Liver (tissue), 7 donors: ENCODE measurements at regions not wholly inside any gene's neighbourhood (a gene's known extent, or its start where the extent isn't known, plus 50 kb on each side); places are given as distances from the start of the nearest gene placed in this dataset.

Experiments
- DNase-seq: peaks from one replicate; pipeline ENCODE4 v3.0.0-alpha.2; 2017; ENCODE audit warnings: low spot score
- H3K27ac ChIP-seq, 2 donors: one replicate each; pipeline ENCODE4 v1.7.0; 2013; ENCODE audit warnings: inconsistent platforms in 2 of 2, low read length in 2 of 2, control low read depth in 1 of 2, low read depth in 1 of 2, mild to moderate bottlenecking in 1 of 2
- H3K27me3 ChIP-seq, 4 donors: one replicate each; pipeline versions ENCODE4 v1.6.1 to v1.7.0; 2013; ENCODE audit warnings: low read length in 3 of 4, inconsistent platforms in 1 of 4, mild to moderate bottlenecking in 1 of 4, moderate library complexity in 1 of 4; ENCODE audit not compliant: control insufficient read depth in 4 of 4, insufficient read depth in 4 of 4
- H3K36me3 ChIP-seq, 4 donors: one replicate each; pipeline versions ENCODE4 v1.6.1 to v1.7.0; 2013; ENCODE audit warnings: low read length in 3 of 4, mild to moderate bottlenecking in 3 of 4, low read depth in 1 of 4, moderate library complexity in 1 of 4; ENCODE audit not compliant: control insufficient read depth in 4 of 4, insufficient read depth in 3 of 4
- H3K4me1 ChIP-seq, 4 donors: one replicate each; pipeline versions ENCODE4 v1.6.1 to v1.7.0; 2013; ENCODE audit warnings: low read length in 3 of 4, mild to moderate bottlenecking in 3 of 4, moderate library complexity in 1 of 4; ENCODE audit not compliant: control insufficient read depth in 4 of 4, insufficient read depth in 4 of 4
- H3K4me3 ChIP-seq, 3 donors: one replicate each; pipeline versions ENCODE4 v1.6.1 to v1.7.0; 2013; ENCODE audit warnings: low read length in 3 of 3, control low read depth in 1 of 3, low read depth in 1 of 3, mild to moderate bottlenecking in 1 of 3
- H3K9ac ChIP-seq, 2 donors: one replicate each; pipeline ENCODE4 v1.7.0; 2013; ENCODE audit warnings: low read length in 2 of 2, mild to moderate bottlenecking in 2 of 2, moderate library complexity in 2 of 2, control low read depth in 1 of 2, low read depth in 1 of 2
- H3K9me3 ChIP-seq, 4 donors: one replicate each; pipeline versions ENCODE4 v1.6.1 to v1.7.0; 2013; ENCODE audit warnings: low read length in 3 of 4; ENCODE audit not compliant: control insufficient read depth in 4 of 4
- EGR1 ChIP-seq, 2 donors: IDR thresholded peaks; 2 replicates each; pipeline ENCODE4 v1.6.1; 2016 to 2018; ENCODE audit warnings: antibody characterized with exemption in 2 of 2, low read depth in 2 of 2
- FOXA1 ChIP-seq: IDR thresholded peaks from 2 replicates; pipeline ENCODE4 v1.6.1; 2016; ENCODE audit warnings: antibody characterized with exemption
- FOXA2 ChIP-seq: IDR thresholded peaks from 2 replicates; pipeline ENCODE4 v1.6.1; 2016; ENCODE audit warnings: antibody characterized with exemption
- GABPA ChIP-seq, 2 donors: IDR thresholded peaks in 1 of 2; conservative IDR thresholded peaks in 1 of 2; 2 replicates each; pipeline ENCODE4 v1.6.1; 2016; ENCODE audit warnings: antibody characterized with exemption in 2 of 2, mild to moderate bottlenecking in 1 of 2, moderate library complexity in 1 of 2
- HNF4G ChIP-seq: IDR thresholded peaks from 2 replicates; pipeline ENCODE4 v1.6.1; 2016; ENCODE audit warnings: antibody characterized with exemption
- JUND ChIP-seq, 2 donors: IDR thresholded peaks; 2 replicates each; pipeline ENCODE4 v1.6.1; 2016; ENCODE audit warnings: antibody characterized with exemption in 2 of 2
- NR2F2 ChIP-seq: IDR thresholded peaks from 2 replicates; pipeline ENCODE4 v1.6.1; 2016; ENCODE audit warnings: antibody characterized with exemption
- RAD21 ChIP-seq, 2 donors: IDR thresholded peaks; 2 replicates each; pipeline ENCODE4 v1.6.1; 2016; ENCODE audit warnings: antibody characterized with exemption in 2 of 2, mild to moderate bottlenecking in 2 of 2
- RXRA ChIP-seq, 2 donors: IDR thresholded peaks; 2 replicates each; pipeline ENCODE4 v1.6.1; 2017 to 2018; ENCODE audit warnings: antibody characterized with exemption in 2 of 2, mild to moderate bottlenecking in 1 of 2
- SP1 ChIP-seq: IDR thresholded peaks from 2 replicates; pipeline ENCODE4 v1.6.1; 2018; ENCODE audit warnings: antibody characterized with exemption, mild to moderate bottlenecking
- YY1 ChIP-seq: IDR thresholded peaks from 2 replicates; pipeline ENCODE4 v1.6.1; 2016; ENCODE audit warnings: antibody characterized with exemption, mild to moderate bottlenecking
- WGBS: extraction: QIAGEN DNeasy Blood & Tissue Kit; methylation state at CpG from one replicate; pipeline ENCODE4 v1.1.7; 2013; 5-methylcytosine and 5-hydroxymethylcytosine counted together
- TF ChIP-seq, protein P1 (sequence below): IDR thresholded peaks from 2 replicates; pipeline ENCODE4 v1.6.1; 2016; ENCODE audit warnings: antibody characterized with exemption
- TF ChIP-seq, protein P2 (sequence below): IDR thresholded peaks from 2 replicates; pipeline ENCODE4 v1.6.1; 2016; ENCODE audit warnings: antibody characterized with exemption
- TF ChIP-seq, protein P3 (sequence below): IDR thresholded peaks from 2 replicates; pipeline ENCODE4 v1.6.1; 2016; ENCODE audit warnings: antibody characterized with exemption, mild to moderate bottlenecking
- TF ChIP-seq, protein P4 (sequence below): IDR thresholded peaks from 2 replicates; pipeline ENCODE4 v1.6.1; 2016; ENCODE audit warnings: antibody characterized with exemption
- donor health status: healthy.
- donor health status: healthy.
- donor health status: healthy.
- donor health status: healthy.

DNA sequence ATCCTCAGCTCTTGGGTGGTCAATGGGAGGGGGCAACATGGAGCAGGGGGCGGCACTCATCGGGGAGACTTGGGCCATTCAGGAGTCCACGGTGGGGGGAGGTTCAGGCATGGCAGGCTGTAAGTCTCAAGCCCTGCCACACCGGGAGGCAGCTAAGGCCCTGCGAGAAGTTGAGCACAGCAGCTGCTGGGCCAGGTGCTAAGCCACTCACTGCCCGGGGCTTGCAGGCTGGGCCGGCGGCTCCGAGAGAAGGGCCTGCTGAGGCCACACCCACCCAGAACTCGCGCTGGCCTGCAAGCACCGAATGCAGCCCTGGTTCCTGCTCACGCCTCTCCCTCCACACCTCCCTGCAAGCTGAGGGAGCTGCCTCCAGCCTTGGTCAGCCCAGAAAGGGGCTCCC lies 131.4 kb downstream of the OR4C45 start:
- Histone ChIP-seq H3K4me1 (no peaks in the 10 kb centered on the region), H3K9me3 (peaks cover 0 to 4% (median 0%) of the 10 kb centered on the region in 4 donors), H3K9ac (no peak overlapping the region), H3K36me3 (no peaks in the 10 kb centered on the region), H3K4me3 (no peak overlapping the region), H3K27ac (no peak overlapping the region), H3K27me3 (no peaks in the 10 kb centered on the region)
- TF ChIP-seq HNF4G = no peak
- TF ChIP-seq, protein P1, sequence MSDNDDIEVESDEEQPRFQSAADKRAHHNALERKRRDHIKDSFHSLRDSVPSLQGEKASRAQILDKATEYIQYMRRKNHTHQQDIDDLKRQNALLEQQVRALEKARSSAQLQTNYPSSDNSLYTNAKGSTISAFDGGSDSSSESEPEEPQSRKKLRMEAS = no peak
- no peak for TF ChIP-seq YY1
- TF ChIP-seq JUND (IDR thresholded peaks at IDR 0.05) = no peak
- no peak for DNase-seq
- WGBS = 83% methylated on average over 13 of the region's 13 CpGs

DNA sequence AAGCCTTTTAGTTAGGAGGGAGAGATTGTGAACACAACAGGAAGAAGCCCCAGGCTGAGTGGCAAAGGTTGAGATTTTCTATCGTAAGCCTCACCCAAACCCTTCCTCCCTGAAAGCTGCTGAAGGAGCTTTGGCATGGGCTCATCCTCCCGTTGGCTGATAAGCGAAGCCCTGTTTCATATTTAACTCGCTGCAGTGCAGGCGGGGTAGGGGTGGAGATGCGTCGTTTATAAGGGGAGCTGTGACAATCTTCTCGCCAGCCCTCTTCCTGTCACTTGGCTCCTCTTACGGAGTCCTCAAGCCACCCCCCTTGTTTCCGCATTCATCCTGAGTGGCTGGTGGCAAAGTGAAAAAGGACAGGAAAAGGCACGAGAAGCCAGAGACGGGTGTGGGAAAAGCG lies 137.0 kb downstream of the OR4C45 start:
- peaks cover 0 to 4% (median 0%) of the 10 kb centered on the region in 4 donors for H3K9me3 ChIP-seq
- H3K27ac ChIP-seq = no peak overlapping the region
- H3K9ac ChIP-seq = no peak overlapping the region
- DNase-seq = no peak
- H3K4me3 ChIP-seq = no peak overlapping the region
- H3K36me3 ChIP-seq = no peaks in the 10 kb centered on the region
- 83% methylated on average over 13 of the region's 13 CpGs for WGBS
- no peaks in the 10 kb centered on the region for H3K27me3 ChIP-seq
- no peaks in the 10 kb centered on the region for H3K4me1 ChIP-seq
- TF ChIP-seq EGR1 (IDR thresholded peaks at IDR 0.05; ENCODE audit: low read depth in 2 of 2) (no peak), HNF4G (no peak), RXRA (IDR thresholded peaks at IDR 0.05) (no peak), GABPA (IDR thresholded peaks at IDR 0.05 in 1 of 2, conservative IDR thresholded peaks at IDR 0.05 in 1 of 2) (no peak), NR2F2 (no peak), FOXA1 (no peak), SP1 (no peak), FOXA2 (no peak), JUND (IDR thresholded peaks at IDR 0.05) (no peak), RAD21 (IDR thresholded peaks at IDR 0.05) (no peak)
- TF ChIP-seq, protein P2, sequence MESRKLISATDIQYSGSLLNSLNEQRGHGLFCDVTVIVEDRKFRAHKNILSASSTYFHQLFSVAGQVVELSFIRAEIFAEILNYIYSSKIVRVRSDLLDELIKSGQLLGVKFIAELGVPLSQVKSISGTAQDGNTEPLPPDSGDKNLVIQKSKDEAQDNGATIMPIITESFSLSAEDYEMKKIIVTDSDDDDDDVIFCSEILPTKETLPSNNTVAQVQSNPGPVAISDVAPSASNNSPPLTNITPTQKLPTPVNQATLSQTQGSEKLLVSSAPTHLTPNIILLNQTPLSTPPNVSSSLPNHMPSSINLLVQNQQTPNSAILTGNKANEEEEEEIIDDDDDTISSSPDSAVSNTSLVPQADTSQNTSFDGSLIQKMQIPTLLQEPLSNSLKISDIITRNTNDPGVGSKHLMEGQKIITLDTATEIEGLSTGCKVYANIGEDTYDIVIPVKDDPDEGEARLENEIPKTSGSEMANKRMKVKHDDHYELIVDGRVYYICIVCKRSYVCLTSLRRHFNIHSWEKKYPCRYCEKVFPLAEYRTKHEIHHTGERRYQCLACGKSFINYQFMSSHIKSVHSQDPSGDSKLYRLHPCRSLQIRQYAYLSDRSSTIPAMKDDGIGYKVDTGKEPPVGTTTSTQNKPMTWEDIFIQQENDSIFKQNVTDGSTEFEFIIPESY = no peak
- TF ChIP-seq, protein P3, sequence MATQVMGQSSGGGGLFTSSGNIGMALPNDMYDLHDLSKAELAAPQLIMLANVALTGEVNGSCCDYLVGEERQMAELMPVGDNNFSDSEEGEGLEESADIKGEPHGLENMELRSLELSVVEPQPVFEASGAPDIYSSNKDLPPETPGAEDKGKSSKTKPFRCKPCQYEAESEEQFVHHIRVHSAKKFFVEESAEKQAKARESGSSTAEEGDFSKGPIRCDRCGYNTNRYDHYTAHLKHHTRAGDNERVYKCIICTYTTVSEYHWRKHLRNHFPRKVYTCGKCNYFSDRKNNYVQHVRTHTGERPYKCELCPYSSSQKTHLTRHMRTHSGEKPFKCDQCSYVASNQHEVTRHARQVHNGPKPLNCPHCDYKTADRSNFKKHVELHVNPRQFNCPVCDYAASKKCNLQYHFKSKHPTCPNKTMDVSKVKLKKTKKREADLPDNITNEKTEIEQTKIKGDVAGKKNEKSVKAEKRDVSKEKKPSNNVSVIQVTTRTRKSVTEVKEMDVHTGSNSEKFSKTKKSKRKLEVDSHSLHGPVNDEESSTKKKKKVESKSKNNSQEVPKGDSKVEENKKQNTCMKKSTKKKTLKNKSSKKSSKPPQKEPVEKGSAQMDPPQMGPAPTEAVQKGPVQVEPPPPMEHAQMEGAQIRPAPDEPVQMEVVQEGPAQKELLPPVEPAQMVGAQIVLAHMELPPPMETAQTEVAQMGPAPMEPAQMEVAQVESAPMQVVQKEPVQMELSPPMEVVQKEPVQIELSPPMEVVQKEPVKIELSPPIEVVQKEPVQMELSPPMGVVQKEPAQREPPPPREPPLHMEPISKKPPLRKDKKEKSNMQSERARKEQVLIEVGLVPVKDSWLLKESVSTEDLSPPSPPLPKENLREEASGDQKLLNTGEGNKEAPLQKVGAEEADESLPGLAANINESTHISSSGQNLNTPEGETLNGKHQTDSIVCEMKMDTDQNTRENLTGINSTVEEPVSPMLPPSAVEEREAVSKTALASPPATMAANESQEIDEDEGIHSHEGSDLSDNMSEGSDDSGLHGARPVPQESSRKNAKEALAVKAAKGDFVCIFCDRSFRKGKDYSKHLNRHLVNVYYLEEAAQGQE = no peak
- TF ChIP-seq, protein P4, sequence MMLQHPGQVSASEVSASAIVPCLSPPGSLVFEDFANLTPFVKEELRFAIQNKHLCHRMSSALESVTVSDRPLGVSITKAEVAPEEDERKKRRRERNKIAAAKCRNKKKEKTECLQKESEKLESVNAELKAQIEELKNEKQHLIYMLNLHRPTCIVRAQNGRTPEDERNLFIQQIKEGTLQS = no peak
